ENCODE measurements at regions not wholly inside any gene's neighbourhood (a gene's known extent, or its start where the extent isn't known, plus 50 kb on each side); places are given as distances from the start of the nearest gene placed in this dataset.
A peak's percentile ranks its signal among the peaks of the same experiment; 100 is the strongest.

DNA sequence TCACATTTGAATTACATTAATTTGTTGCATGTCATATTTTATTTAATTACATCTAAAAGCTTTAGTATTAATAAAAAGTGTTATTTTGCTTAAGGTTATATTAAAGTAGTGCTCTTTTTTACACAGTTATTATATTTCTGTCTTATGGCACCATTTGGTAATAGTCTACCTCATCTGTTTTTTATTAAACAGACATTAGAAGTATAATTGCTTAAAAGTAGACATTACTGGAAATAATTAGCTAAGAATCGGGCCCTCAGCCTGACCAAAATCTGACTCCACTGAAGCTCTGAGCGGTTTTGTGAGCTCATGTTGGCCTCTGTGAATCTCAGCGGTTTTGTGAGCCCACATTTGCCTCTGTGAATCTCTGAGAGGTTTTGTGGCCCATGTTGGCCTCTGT is 102.5 kb upstream of the SNTG2 start:
- TF ChIP-seq SIN3A (IDR thresholded peaks at IDR 0.05; ENCODE audit: borderline replicate concordance, insufficient read depth, low read depth, low read length) (no peak), TCF7L2 (IDR thresholded peaks at IDR 0.05; ENCODE audit: low read depth, low read length) (no peak), POLR2AphosphoS5 (IDR thresholded peaks at IDR 0.05; ENCODE audit: low read depth, low read length) (no peak)
- TF ChIP-seq, protein P1, sequence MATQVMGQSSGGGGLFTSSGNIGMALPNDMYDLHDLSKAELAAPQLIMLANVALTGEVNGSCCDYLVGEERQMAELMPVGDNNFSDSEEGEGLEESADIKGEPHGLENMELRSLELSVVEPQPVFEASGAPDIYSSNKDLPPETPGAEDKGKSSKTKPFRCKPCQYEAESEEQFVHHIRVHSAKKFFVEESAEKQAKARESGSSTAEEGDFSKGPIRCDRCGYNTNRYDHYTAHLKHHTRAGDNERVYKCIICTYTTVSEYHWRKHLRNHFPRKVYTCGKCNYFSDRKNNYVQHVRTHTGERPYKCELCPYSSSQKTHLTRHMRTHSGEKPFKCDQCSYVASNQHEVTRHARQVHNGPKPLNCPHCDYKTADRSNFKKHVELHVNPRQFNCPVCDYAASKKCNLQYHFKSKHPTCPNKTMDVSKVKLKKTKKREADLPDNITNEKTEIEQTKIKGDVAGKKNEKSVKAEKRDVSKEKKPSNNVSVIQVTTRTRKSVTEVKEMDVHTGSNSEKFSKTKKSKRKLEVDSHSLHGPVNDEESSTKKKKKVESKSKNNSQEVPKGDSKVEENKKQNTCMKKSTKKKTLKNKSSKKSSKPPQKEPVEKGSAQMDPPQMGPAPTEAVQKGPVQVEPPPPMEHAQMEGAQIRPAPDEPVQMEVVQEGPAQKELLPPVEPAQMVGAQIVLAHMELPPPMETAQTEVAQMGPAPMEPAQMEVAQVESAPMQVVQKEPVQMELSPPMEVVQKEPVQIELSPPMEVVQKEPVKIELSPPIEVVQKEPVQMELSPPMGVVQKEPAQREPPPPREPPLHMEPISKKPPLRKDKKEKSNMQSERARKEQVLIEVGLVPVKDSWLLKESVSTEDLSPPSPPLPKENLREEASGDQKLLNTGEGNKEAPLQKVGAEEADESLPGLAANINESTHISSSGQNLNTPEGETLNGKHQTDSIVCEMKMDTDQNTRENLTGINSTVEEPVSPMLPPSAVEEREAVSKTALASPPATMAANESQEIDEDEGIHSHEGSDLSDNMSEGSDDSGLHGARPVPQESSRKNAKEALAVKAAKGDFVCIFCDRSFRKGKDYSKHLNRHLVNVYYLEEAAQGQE (IDR thresholded peaks at IDR 0.05; ENCODE audit: insufficient read depth in 1 of 2, low read depth in 2 of 2, low read length in 1 of 2), result no peak
- TF ChIP-seq, protein P2, sequence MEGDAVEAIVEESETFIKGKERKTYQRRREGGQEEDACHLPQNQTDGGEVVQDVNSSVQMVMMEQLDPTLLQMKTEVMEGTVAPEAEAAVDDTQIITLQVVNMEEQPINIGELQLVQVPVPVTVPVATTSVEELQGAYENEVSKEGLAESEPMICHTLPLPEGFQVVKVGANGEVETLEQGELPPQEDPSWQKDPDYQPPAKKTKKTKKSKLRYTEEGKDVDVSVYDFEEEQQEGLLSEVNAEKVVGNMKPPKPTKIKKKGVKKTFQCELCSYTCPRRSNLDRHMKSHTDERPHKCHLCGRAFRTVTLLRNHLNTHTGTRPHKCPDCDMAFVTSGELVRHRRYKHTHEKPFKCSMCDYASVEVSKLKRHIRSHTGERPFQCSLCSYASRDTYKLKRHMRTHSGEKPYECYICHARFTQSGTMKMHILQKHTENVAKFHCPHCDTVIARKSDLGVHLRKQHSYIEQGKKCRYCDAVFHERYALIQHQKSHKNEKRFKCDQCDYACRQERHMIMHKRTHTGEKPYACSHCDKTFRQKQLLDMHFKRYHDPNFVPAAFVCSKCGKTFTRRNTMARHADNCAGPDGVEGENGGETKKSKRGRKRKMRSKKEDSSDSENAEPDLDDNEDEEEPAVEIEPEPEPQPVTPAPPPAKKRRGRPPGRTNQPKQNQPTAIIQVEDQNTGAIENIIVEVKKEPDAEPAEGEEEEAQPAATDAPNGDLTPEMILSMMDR (IDR thresholded peaks at IDR 0.05), result no peak

DNA sequence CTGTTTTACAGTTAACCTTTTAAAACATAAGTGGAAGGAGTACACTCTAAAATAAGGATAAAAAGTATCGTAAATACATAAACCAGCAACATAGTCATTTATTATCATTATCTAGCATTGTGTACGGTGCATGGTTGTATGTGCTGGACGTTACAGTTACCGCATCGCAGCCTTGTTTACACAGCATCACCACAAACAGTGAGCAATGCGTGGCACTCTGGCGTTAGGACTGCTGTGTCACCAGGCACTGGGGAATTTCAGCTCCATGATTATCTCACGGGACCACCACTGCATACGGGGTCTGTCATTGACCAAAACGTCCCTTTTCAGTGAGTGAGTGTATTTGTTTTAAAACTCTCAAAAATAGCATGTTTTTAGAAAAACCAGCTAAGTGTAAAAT is 103.0 kb upstream of the SNTG2 start:
- no TSS peak for BruUV-seq (replicated peaks)
- peak; percentile 80 for ATAC-seq
- Histone ChIP-seq H3K4me1 (ENCODE audit: control insufficient read depth, insufficient read depth, low read length) (no peaks in the 10 kb centered on the region; the same call in 1 of the 2 replicates), H3K4me3 (ENCODE audit: low read depth in 2 of 2, low read length in 2 of 2) (no peak overlapping the region), H3K27me3 (ENCODE audit: control insufficient read depth, insufficient read depth, low read length) (peaks cover 3% of the 10 kb centered on the region; the same call in 1 of the 2 replicates), H3K9me3 (ENCODE audit: control insufficient read depth, insufficient read depth, low read depth, low read length) (no peaks in the 10 kb centered on the region), H3K27ac (ENCODE audit: low read length) (no peak overlapping the region), H3K36me3 (ENCODE audit: control insufficient read depth, insufficient read depth, low read length) (no peaks in the 10 kb centered on the region)
- POLR2A ChIA-PET, result interaction anchor here (0.6 kb wide), 1 partner anchor 171 kb away, joined by 4 read pairs; the partner anchor contains the start of gene TMEM18
- CTCF ChIA-PET, result no interaction called here
- in situ Hi-C loops (cut with HindIII; ENCODE audit: low pct_unique_long_range_greater_than_20kb, low sequenced_read_pairs), result no loop called here
- intact Hi-C loops (cut with micrococcal nuclease; ENCODE audit: unreplicated experiment), result no loop called here
- TF ChIP-seq SIN3A (IDR thresholded peaks at IDR 0.05; ENCODE audit: borderline replicate concordance, insufficient read depth, low read depth, low read length), result no peak
- TF ChIP-seq POLR2AphosphoS5 (IDR thresholded peaks at IDR 0.05; ENCODE audit: low read depth, low read length), result no peak
- TF ChIP-seq, protein P1 (IDR thresholded peaks at IDR 0.05; ENCODE audit: insufficient read depth in 1 of 2, low read depth in 2 of 2, low read length in 1 of 2), result no peak
- TF ChIP-seq, protein P2 (IDR thresholded peaks at IDR 0.05), result no peak
- TF ChIP-seq TCF7L2 (IDR thresholded peaks at IDR 0.05; ENCODE audit: low read depth, low read length), result no peak
- DNase-seq (ENCODE audit: low read depth, low spot score), result no peak

More for the DNA sequence above, 102.5 kb upstream of the SNTG2 start:
- H3K27me3 ChIP-seq (ENCODE audit: control insufficient read depth, insufficient read depth, low read length), result peaks cover 3% of the 10 kb centered on the region; the same call in 1 of the 2 replicates
- ATAC-seq, result no peak
- no peak for DNase-seq (ENCODE audit: low read depth, low spot score)
- ChIA-PET CTCF (no interaction called here), POLR2A (interaction anchor here (0.6 kb wide), 1 partner anchor 171 kb away, joined by 4 read pairs; the partner anchor contains the start of gene TMEM18)
- in situ Hi-C loops (cut with HindIII; ENCODE audit: low pct_unique_long_range_greater_than_20kb, low sequenced_read_pairs), result no loop called here
- H3K27ac ChIP-seq (ENCODE audit: low read length), result no peak overlapping the region
- H3K4me1 ChIP-seq (ENCODE audit: control insufficient read depth, insufficient read depth, low read length), result no peaks in the 10 kb centered on the region; the same call in 1 of the 2 replicates
- no peaks in the 10 kb centered on the region for H3K9me3 ChIP-seq (ENCODE audit: control insufficient read depth, insufficient read depth, low read depth, low read length)
- H3K4me3 ChIP-seq (ENCODE audit: low read depth in 2 of 2, low read length in 2 of 2), result no peak overlapping the region
- no TSS peak for BruUV-seq (replicated peaks)
- intact Hi-C loops (cut with micrococcal nuclease; ENCODE audit: unreplicated experiment), result no loop called here
- no peaks in the 10 kb centered on the region for H3K36me3 ChIP-seq (ENCODE audit: control insufficient read depth, insufficient read depth, low read length)
